CD4-positive, alpha-beta T cell (primary cell): ENCODE measurements at regions not wholly inside any gene's neighbourhood (a gene's known extent, or its start where the extent isn't known, plus 50 kb on each side); places are given as distances from the start of the nearest gene placed in this dataset.

Source experiments
- ATAC-seq: fragments of 200-7000 bp; cut with Tn5 transposase; one replicate; pipeline ENCODE4 v1.10.0; 2022; ENCODE audit warnings: mild to moderate bottlenecking; ENCODE audit not compliant: poor library complexity
- CTCF ChIA-PET: fragments of 350-600 bp; sonication (Branson Sonifier 250); formaldehyde crosslinking; loops from one replicate; lab custom pipeline; 2021; ENCODE audit warnings: antibody characterized with exemption, inconsistent platforms; lab: Charles Lee
- POLR2A ChIA-PET: fragments of 350-600 bp; sonication (Branson Sonifier 250); formaldehyde crosslinking; loops from one replicate; lab custom pipeline; 2021; ENCODE audit warnings: antibody characterized with exemption, inconsistent platforms; lab: Charles Lee
- DNase-seq, 14 experiments: peaks; one replicate each; pipeline ENCODE4 v3.0.0-alpha.2; 2013 to 2020; ENCODE audit warnings: mixed read lengths in 2 of 14
- H3K27ac ChIP-seq, 2 donors: one replicate each; pipeline versions ENCODE4 v1.5.1 to v1.7.0; 2013; ENCODE audit warnings: low read length in 2 of 2, low read depth in 1 of 2, mild to moderate bottlenecking in 1 of 2
- H3K27me3 ChIP-seq, 2 experiments: 1 replicate in 1 of 2; 2 replicates in 1 of 2; pipeline versions ENCODE4 v1.6.1 to v1.7.0; 2013; ENCODE audit warnings: low read length in 2 of 2, control low read depth in 1 of 2, mild to moderate bottlenecking in 1 of 2, moderate library complexity in 1 of 2; ENCODE audit not compliant: insufficient read depth in 2 of 2, control insufficient read depth in 1 of 2
- H3K36me3 ChIP-seq: one replicate; pipeline ENCODE4 v1.6.1; 2013; ENCODE audit warnings: low read length, control low read depth; ENCODE audit not compliant: insufficient read depth
- H3K4me1 ChIP-seq: one replicate; pipeline ENCODE4 v1.6.1; 2013; ENCODE audit warnings: low read length, control low read depth; ENCODE audit not compliant: insufficient read depth
- H3K4me3 ChIP-seq: one replicate; pipeline ENCODE4 v1.5.1; 2013; ENCODE audit warnings: mild to moderate bottlenecking, low read length, moderate library complexity
- H3K9me3 ChIP-seq, 2 experiments: 1 replicate in 1 of 2; 2 replicates in 1 of 2; pipeline versions ENCODE4 v1.6.1 to v1.7.0; 2013; ENCODE audit warnings: low read length in 2 of 2, mild to moderate bottlenecking in 2 of 2, control low read depth in 1 of 2, moderate library complexity in 1 of 2; ENCODE audit not compliant: control insufficient read depth in 1 of 2, insufficient read depth in 1 of 2
- H3K27ac Mint-ChIP-seq: one replicate; pipeline ENCODE4 v1.8.0; 2020; ENCODE audit warnings: mixed read lengths
- H3K27me3 Mint-ChIP-seq: one replicate; pipeline ENCODE4 v1.8.0; 2021; ENCODE audit warnings: mixed read lengths
- H3K36me3 Mint-ChIP-seq: one replicate; pipeline ENCODE4 v1.8.0; 2021; ENCODE audit warnings: low read depth, mixed read lengths
- H3K4me1 Mint-ChIP-seq: one replicate; pipeline ENCODE4 v1.8.0; 2021; ENCODE audit warnings: low read depth, mixed read lengths
- H3K4me3 Mint-ChIP-seq: one replicate; pipeline ENCODE4 v1.8.0; 2020; ENCODE audit warnings: mild to moderate bottlenecking, mixed read lengths
- H3K9me3 Mint-ChIP-seq: one replicate; pipeline ENCODE4 v1.8.0; 2020; ENCODE audit warnings: mixed read lengths
- CTCF ChIP-seq: fragments of 200-600 bp; IDR thresholded peaks from one replicate; pipeline ENCODE4 v1.8.0; 2022; ENCODE audit warnings: antibody characterized with exemption, mild to moderate bottlenecking
- intact Hi-C, 2 experiments: fragments of 100-400 bp; cut with DNase I in 1 of 2; cut with micrococcal nuclease in 1 of 2; formaldehyde crosslinking; loops; one replicate each; pipeline versions ENCODE4 v1.15.1 to v1.9.0; 2023 to 2025; cut with DNase I, micrococcal nuclease

- Mint-ChIP-seq H3K4me1 (no peaks in the 10 kb centered on the region), H3K27ac (no peak overlapping the region), H3K27me3 (peaks cover 24% of the 10 kb centered on the region), H3K36me3 (no peaks in the 10 kb centered on the region), H3K4me3 (no peak overlapping the region), H3K9me3 (peaks cover 1% of the 10 kb centered on the region)
- H3K27me3 ChIP-seq = peaks cover 0 to 3% of the 10 kb centered on the region in 2 experiments
- no peaks in the 10 kb centered on the region for H3K36me3 ChIP-seq
- intact Hi-C loops = no loop called here
- no peak for TF ChIP-seq CTCF
- ChIA-PET CTCF (no interaction called here), POLR2A (no interaction called here)
- ATAC-seq (no peak), DNase-seq (no peak)
- H3K27ac ChIP-seq = no peak overlapping the region
- H3K9me3 ChIP-seq = peaks cover 0 to 9% of the 10 kb centered on the region in 2 experiments
- no peak overlapping the region for H3K4me3 ChIP-seq
- no peaks in the 10 kb centered on the region for H3K4me1 ChIP-seq
Measured at GRCh38 chr4:3855646-3856045, 89.5 kb downstream of the ADRA2C start.

GRCh38 chr4:3856604-3857204 is 90.5 kb downstream of the ADRA2C start:
- H3K27ac Mint-ChIP-seq = no peak overlapping the region
- intact Hi-C loops = no loop called here
- no peak overlapping the region for H3K4me3 ChIP-seq
- H3K4me1 ChIP-seq = no peaks in the 10 kb centered on the region
- no peak for ATAC-seq
- H3K27ac ChIP-seq = no peak overlapping the region
- no peak for DNase-seq
- H3K4me3 Mint-ChIP-seq = no peak overlapping the region
- peaks cover 0 to 12% of the 10 kb centered on the region in 2 experiments for H3K9me3 ChIP-seq
- no peaks in the 10 kb centered on the region for H3K4me1 Mint-ChIP-seq
- H3K36me3 ChIP-seq = no peaks in the 10 kb centered on the region
- no peak for TF ChIP-seq CTCF
- H3K27me3 ChIP-seq = peaks cover 0 to 3% of the 10 kb centered on the region in 2 experiments
- ChIA-PET CTCF (no interaction called here), POLR2A (no interaction called here)
- H3K36me3 Mint-ChIP-seq = no peaks in the 10 kb centered on the region
- H3K9me3 Mint-ChIP-seq = no peaks in the 10 kb centered on the region
- peaks cover 20% of the 10 kb centered on the region for H3K27me3 Mint-ChIP-seq

GRCh38 chr4:3857269-3857926 is 91.2 kb downstream of the ADRA2C start:
- Histone ChIP-seq H3K9me3 (peaks cover 0 to 12% of the 10 kb centered on the region in 2 experiments), H3K36me3 (no peaks in the 10 kb centered on the region), H3K27me3 (peaks cover 0 to 3% of the 10 kb centered on the region in 2 experiments), H3K4me3 (no peak overlapping the region), H3K27ac (no peak overlapping the region), H3K4me1 (no peaks in the 10 kb centered on the region)
- H3K27ac Mint-ChIP-seq = no peak overlapping the region
- H3K27me3 Mint-ChIP-seq = peaks cover 17% of the 10 kb centered on the region
- no peak for TF ChIP-seq CTCF
- H3K4me1 Mint-ChIP-seq = no peaks in the 10 kb centered on the region
- no peak overlapping the region for H3K4me3 Mint-ChIP-seq
- intact Hi-C loops = no loop called here
- ATAC-seq (no peak), DNase-seq (no peak)
- POLR2A ChIA-PET = no interaction called here
- CTCF ChIA-PET = no interaction called here
- no peaks in the 10 kb centered on the region for H3K36me3 Mint-ChIP-seq
- H3K9me3 Mint-ChIP-seq = no peaks in the 10 kb centered on the region
